GM12864 (cell line): ENCODE measurements at regions not wholly inside any gene's neighbourhood (a gene's known extent, or its start where the extent isn't known, plus 50 kb on each side); places are given as distances from the start of the nearest gene placed in this dataset.

Source experiments
- DNase-seq: peaks from one replicate; pipeline ENCODE4 v3.0.0-alpha.2; 2011; ENCODE audit warnings: low read depth
- H3K4me3 ChIP-seq: 2 replicates; pipeline ENCODE4 v1.5.1; 2011; ENCODE audit warnings: mild to moderate bottlenecking, low read depth, low read length, control low read depth
- CTCF ChIP-seq: IDR thresholded peaks from 2 replicates; pipeline ENCODE4 v1.5.1; 2011; ENCODE audit warnings: low read depth, mild to moderate bottlenecking, moderate library complexity, low read length, control low read depth, inconsistent platforms; ENCODE audit errors: missing control alignments

GRCh38 chr14:61179061-61179690 lies 102.0 kb downstream of the TMEM30B start:
- no peak overlapping the region for H3K4me3 ChIP-seq
- TF ChIP-seq CTCF, result no peak
- no peak for DNase-seq

GRCh38 chr14:61178226-61179060 lies 102.7 kb downstream of the TMEM30B start:
- H3K4me3 ChIP-seq, result no peak overlapping the region
- no peak for DNase-seq
- no peak for TF ChIP-seq CTCF

- no peak for DNase-seq
- H3K4me3 ChIP-seq, result no peak overlapping the region
- TF ChIP-seq CTCF, result no peak
Measured at GRCh38 chr14:61177279-61178225, 103.6 kb downstream of the TMEM30B start.

- no peak for TF ChIP-seq CTCF
- H3K4me3 ChIP-seq, result no peak overlapping the region
- DNase-seq, result no peak
Measured at GRCh38 chr14:61176686-61177085, 104.5 kb downstream of the TMEM30B start.

GRCh38 chr14:61174987-61175386 lies 106.2 kb downstream of the TMEM30B start:
- H3K4me3 ChIP-seq, result no peak overlapping the region
- DNase-seq, result no peak
- TF ChIP-seq CTCF, result no peak

GRCh38 chr14:61174441-61174891 lies 106.7 kb downstream of the TMEM30B start:
- no peak overlapping the region for H3K4me3 ChIP-seq
- no peak for DNase-seq
- TF ChIP-seq CTCF, result no peak
